GM19468 (cell line): ENCODE measurements at regions not wholly inside any gene's neighbourhood (a gene's known extent, or its start where the extent isn't known, plus 50 kb on each side); places are given as distances from the start of the nearest gene placed in this dataset.

Experiments used
- ATAC-seq: cut with Tn5 transposase; IDR thresholded peaks from one replicate; pipeline ENCODE4 v1.9.1; 2021; ENCODE audit warnings: mild to moderate bottlenecking, moderate library complexity, moderate number of reproducible peaks; ENCODE audit not compliant: unreplicated experiment; ENCODE audit errors: extremely low read depth

DNA sequence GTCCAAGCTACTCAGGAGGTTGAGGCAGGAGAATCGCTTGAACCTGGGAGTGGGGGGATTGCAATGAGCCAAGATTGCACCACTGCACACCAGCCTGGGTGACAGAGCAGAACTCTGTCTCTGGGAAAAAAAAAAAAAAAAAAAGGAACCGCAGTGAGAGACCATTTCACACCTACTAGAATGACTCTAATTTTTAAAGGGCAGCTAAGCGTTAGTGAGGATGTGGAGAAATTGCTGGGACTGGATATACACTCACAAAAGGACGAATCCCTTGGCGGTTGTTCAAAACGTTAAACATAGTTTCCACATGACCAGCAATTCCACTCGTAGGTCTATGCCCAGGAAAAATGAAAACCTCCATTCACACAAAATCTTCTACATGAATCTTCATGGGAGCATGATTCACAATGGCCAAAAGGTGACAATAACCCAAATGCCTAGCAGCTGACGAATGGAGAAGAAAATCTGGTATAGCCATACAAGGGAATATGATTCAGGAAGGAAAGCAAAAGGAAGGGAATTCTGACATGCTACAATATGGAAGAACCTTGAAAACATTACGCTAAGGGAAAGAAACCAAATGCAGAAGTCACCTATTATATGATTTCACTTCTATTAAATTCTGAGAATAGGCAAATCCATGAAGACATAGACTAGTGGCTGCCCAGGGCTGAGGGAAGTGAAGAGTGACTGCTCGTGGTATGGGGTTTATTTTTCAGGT lies 127.0 kb downstream of the CHSY1 start:
- ATAC-seq = no peak

- ATAC-seq = no peak
Observed at GRCh38 chr15:101123222-101123910, 128.5 kb downstream of the CHSY1 start.

DNA sequence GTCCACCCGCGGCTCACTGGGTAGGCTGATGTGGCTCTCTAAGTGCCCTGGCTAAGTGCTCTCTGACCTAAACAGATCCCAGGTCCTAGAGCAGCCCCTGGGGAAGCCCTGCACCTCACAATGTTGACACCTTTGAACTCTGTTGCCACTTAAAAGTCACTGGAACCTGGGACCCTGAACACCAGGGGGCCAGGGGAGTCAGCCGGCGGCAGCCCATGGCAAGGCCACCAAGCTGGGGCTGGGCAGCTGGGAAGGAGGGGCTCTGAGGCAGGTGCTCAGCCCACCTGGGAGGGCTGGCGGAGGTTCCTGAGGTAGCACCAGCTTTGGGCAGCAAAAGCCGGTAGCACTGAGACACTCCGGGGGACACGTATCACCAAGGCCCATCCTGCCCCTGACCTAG lies 129.0 kb downstream of the CHSY1 start:
- ATAC-seq = no peak

GRCh38 chr15:101122266-101122665 lies 129.6 kb downstream of the CHSY1 start:
- no peak for ATAC-seq

DNA sequence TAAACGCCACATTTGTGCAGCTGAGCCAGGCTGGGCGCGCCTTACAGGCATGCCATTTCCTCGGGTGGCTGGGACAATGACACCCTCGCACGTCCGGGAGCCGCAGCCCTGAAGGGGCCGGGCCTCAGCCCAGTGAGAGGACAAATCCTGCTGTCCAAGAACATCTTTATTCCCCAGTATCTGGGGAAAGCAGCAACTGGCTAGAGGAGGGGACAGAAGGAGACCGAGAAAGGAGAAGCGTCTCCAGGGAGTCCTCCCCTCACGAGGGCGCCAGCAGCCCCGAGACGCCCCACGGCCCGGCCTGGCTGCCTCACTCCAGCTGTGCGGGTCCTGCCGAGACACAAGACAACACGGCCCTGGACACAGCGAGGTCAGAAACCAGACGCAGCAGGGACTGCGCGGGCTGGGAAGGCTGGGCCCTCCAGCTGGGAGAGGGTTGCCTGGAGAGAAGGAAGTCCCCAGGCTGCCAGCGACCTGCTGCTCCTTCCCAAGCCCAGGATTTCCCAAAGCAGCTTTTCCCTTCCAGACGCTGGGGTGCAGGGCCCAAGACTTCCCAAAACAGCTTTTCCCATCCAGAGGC lies 130.2 kb downstream of the CHSY1 start:
- ATAC-seq = peak; percentile 53

- no peak for ATAC-seq
Observed at GRCh38 chr15:101120987-101121386, 130.9 kb downstream of the CHSY1 start.

- no peak for ATAC-seq
Observed at GRCh38 chr15:101120473-101120872, 131.4 kb downstream of the CHSY1 start.
